Omental fat pad (tissue), 3 donors: ENCODE measurements at regions not wholly inside any gene's neighbourhood (a gene's known extent, or its start where the extent isn't known, plus 50 kb on each side); places are given as distances from the start of the nearest gene placed in this dataset.

Experiments used
- ATAC-seq: fragments of 150-250 bp; one replicate; pipeline ENCODE4 v1.9.1; 2016; ENCODE audit warnings: mild to moderate bottlenecking, moderate library complexity; ENCODE audit not compliant: low FRiP score
- DNase-seq: peaks from one replicate; pipeline ENCODE4 v3.0.0-alpha.2; 2019; ENCODE audit warnings: low spot score
- TF ChIP-seq, protein P1 (sequence below), 3 donors: fragments of 450-650 bp; IDR thresholded peaks; one replicate each; pipeline ENCODE4 v1.5.1; 2016 to 2017; ENCODE audit warnings: antibody characterized with exemption in 3 of 3, mild to moderate bottlenecking in 3 of 3, moderate library complexity in 2 of 3

DNA sequence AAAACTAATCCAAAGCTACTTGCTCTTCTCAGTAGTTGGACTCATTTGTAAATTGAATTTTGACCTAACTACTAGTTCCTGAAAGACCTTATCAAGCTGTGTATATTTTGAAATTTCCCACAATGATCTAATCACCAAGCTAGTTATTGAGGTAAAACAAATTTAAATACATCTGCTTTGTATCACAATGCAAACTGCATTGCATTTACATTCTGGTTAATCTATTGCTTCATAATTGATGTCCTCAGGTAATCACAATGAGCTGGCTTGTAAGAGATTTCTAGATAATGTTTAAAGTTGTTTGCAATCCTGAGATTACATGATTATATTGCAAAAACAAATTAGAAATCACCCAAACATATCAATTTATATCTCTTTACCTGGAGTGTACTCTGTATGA, 848.8 kb downstream of the HACE1 start:
- ATAC-seq = no peak

DNA sequence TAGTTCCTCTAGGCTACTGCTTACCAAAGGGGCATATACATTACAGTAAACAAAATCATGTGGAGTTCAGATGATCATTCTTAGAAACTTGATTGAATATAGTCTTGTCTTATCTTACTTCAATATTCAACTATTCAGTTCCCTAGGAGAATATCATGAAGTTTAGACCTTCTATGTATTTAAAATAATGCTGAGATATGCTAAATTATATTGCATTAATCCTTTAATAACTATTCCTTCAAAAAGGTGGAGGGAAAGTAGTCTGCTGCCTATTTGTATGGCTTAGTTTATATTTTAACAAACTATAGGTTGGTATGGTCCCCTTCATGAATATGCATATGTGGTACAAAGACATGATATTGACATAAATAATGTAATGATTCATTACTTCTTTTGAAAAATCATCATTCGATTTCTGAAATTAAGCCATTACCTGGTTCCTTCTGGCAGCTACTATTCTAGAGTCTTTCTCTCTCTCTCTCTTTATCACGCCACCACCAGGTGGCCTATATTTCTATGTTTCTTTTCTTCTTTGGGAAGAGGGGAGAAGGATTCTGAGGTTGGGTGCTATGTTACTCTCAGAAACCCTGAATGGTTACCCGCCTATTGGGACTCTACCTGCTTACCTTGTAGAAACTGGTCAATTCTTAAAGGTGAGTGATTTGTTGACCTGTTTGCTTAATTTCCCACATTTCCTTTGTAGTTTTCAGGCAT, 855.8 kb downstream of the HACE1 start:
- TF ChIP-seq, protein P1, sequence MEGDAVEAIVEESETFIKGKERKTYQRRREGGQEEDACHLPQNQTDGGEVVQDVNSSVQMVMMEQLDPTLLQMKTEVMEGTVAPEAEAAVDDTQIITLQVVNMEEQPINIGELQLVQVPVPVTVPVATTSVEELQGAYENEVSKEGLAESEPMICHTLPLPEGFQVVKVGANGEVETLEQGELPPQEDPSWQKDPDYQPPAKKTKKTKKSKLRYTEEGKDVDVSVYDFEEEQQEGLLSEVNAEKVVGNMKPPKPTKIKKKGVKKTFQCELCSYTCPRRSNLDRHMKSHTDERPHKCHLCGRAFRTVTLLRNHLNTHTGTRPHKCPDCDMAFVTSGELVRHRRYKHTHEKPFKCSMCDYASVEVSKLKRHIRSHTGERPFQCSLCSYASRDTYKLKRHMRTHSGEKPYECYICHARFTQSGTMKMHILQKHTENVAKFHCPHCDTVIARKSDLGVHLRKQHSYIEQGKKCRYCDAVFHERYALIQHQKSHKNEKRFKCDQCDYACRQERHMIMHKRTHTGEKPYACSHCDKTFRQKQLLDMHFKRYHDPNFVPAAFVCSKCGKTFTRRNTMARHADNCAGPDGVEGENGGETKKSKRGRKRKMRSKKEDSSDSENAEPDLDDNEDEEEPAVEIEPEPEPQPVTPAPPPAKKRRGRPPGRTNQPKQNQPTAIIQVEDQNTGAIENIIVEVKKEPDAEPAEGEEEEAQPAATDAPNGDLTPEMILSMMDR (IDR thresholded peaks at IDR 0.05) = no peak
- no peak for ATAC-seq
- no peak for DNase-seq

More for the DNA sequence above, 848.8 kb downstream of the HACE1 start:
- no peak for DNase-seq
- TF ChIP-seq, protein P1 (IDR thresholded peaks at IDR 0.05) = no peak

DNA sequence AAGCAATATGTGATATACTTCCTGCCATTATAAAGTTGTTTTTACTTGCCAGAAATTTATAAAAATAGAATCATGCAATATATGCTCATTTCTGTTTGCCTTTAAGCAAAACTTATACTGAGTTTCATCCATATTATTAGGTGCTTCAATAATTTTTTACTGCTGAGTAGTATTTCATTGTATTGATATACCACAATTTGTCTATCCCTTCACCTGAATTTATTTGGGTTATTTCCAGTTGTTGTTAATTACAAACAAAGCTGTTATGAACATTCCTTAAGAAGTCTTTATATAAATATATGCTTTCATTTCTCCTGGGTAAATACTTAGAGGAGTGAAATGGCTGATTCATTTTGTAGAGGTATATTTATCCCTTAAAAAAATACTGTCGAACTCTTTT, 864.1 kb downstream of the HACE1 start:
- TF ChIP-seq, protein P1 (IDR thresholded peaks at IDR 0.05) = no peak
- ATAC-seq = no peak

GRCh38 chr6:103983860-103984259, 875.9 kb downstream of the HACE1 start:
- DNase-seq (no peak), ATAC-seq (no peak)
- TF ChIP-seq, protein P1 (IDR thresholded peaks at IDR 0.05) = no peak

More for the DNA sequence above, 864.1 kb downstream of the HACE1 start:
- DNase-seq = no peak

DNA sequence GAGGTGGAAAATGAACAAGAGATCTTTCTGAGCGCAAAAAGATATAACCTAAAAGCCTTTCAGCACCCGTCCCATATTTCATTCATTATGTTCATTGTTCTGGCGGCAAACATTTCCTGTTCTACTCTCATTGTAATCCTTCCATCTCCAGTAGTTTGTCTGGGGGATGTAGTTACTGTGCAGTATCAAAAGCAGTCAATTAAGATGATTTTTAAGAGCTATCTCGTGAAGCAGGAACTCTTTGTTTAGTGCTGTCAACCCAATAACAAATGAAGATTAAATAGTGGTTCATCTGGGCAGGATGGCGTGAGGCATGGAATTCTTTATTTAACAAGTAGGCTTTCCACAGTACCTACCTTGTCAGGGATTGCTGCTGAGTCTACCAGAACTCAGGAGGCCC, 876.7 kb downstream of the HACE1 start:
- ATAC-seq (no peak), DNase-seq (no peak)
- TF ChIP-seq, protein P1 (IDR thresholded peaks at IDR 0.05) = no peak

- TF ChIP-seq, protein P1 (IDR thresholded peaks at IDR 0.05) = no peak
- DNase-seq = no peak
- ATAC-seq = no peak
Observed at GRCh38 chr6:103982574-103982973, 877.1 kb downstream of the HACE1 start.

- no peak for ATAC-seq
- TF ChIP-seq, protein P1 (IDR thresholded peaks at IDR 0.05) = no peak
Observed at GRCh38 chr6:103979308-103979707, 880.4 kb downstream of the HACE1 start.

More at GRCh38 chr6:103979308-103979707, 880.4 kb downstream of the HACE1 start:
- DNase-seq = no peak
